HFF-Myc (cell line): ENCODE measurements at regions not wholly inside any gene's neighbourhood (a gene's known extent, or its start where the extent isn't known, plus 50 kb on each side); places are given as distances from the start of the nearest gene placed in this dataset.

Experiments
- DNase-seq: peaks from one replicate; pipeline ENCODE4 v3.0.0-alpha.2; 2011; ENCODE audit warnings: low read depth; ENCODE audit errors: extremely low read depth
- H3K4me3 ChIP-seq: replicated peaks from 2 replicates; pipeline ENCODE4 v1.5.1; 2011; ENCODE audit warnings: low read depth, mild to moderate bottlenecking, control low read depth, low read length
- TF ChIP-seq, protein P1 (sequence below): IDR thresholded peaks from 2 replicates; pipeline ENCODE4 v1.5.1; 2012; ENCODE audit warnings: mild to moderate bottlenecking, low read depth, low read length, control low read depth; ENCODE audit errors: missing control alignments

GRCh38 chr6:130565696-130566095 lies 199.9 kb downstream of the TMEM200A start:
- TF ChIP-seq, protein P1, sequence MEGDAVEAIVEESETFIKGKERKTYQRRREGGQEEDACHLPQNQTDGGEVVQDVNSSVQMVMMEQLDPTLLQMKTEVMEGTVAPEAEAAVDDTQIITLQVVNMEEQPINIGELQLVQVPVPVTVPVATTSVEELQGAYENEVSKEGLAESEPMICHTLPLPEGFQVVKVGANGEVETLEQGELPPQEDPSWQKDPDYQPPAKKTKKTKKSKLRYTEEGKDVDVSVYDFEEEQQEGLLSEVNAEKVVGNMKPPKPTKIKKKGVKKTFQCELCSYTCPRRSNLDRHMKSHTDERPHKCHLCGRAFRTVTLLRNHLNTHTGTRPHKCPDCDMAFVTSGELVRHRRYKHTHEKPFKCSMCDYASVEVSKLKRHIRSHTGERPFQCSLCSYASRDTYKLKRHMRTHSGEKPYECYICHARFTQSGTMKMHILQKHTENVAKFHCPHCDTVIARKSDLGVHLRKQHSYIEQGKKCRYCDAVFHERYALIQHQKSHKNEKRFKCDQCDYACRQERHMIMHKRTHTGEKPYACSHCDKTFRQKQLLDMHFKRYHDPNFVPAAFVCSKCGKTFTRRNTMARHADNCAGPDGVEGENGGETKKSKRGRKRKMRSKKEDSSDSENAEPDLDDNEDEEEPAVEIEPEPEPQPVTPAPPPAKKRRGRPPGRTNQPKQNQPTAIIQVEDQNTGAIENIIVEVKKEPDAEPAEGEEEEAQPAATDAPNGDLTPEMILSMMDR: no peak
- H3K4me3 ChIP-seq: no peak overlapping the region
- DNase-seq: no peak

DNA sequence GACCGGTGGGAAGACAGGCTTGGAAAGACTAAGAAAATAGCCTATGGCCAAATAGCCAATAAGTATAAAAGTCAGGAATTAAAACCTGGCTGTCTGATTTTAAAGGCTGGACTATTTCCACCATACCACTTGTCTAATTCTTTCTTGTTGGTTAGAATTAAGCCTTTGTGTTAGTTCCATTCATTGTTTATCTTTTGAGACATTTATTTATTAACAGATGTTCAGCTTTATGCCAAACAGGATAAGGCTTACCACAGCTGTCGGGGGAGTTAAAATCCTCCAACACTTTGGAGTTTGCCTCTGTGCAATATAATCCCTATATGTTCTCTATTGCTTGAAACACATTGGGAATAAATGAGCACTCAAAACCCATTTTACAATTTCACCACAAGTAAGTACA lies 208.3 kb downstream of the TMEM200A start:
- peak; percentile 20 for DNase-seq
- TF ChIP-seq, protein P1: no peak
- H3K4me3 ChIP-seq: no peak overlapping the region

DNA sequence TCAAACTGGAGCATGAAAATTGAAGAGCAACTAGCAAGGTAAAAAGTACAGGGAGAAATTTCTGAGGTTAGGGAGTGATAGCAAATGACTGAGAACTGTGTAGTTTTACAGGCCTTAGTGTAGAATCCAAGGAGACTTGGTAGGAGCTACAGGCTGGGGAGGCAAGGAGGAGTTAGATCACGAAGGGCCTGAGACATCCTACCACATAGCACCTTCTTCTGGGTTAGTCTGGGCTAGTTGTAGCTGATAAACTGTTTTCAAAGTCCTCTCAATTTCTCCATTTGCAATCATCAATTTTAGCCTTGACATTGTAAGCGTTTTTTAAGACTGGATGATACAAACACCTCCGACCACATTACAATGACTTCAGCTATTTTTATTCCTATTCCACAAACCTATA lies 209.7 kb downstream of the TMEM200A start:
- no peak for DNase-seq
- H3K4me3 ChIP-seq: no peak overlapping the region
- TF ChIP-seq, protein P1: no peak

GRCh38 chr6:130575971-130576370 lies 210.2 kb downstream of the TMEM200A start:
- TF ChIP-seq, protein P1: no peak
- H3K4me3 ChIP-seq: no peak overlapping the region
- DNase-seq: no peak

GRCh38 chr6:130577178-130577919 lies 211.5 kb downstream of the TMEM200A start:
- TF ChIP-seq, protein P1: no peak
- H3K4me3 ChIP-seq: no peak overlapping the region

DNA sequence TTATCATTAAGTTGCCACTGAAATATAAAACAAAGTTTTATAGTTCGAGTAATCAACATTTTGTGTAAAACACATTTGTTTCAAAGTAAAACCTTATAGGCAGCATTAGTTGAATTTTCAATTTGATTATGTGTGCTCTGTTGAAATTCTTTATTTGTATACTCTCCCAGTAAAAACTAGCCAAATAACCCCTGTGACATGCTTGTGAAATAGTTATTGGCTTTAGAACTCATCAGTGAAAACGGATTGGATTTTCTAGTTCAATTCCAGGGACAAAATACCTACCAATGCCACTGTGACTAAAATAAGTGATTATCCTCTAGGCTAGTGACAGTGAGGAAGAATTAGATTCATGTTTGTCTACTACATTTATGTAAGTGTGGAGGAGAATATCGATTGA lies 212.9 kb downstream of the TMEM200A start:
- TF ChIP-seq, protein P1: no peak
- H3K4me3 ChIP-seq: no peak overlapping the region
- DNase-seq: no peak

More at GRCh38 chr6:130577178-130577919, 211.5 kb downstream of the TMEM200A start:
- no peak for DNase-seq

- TF ChIP-seq, protein P1: no peak
- no peak for DNase-seq
- no peak overlapping the region for H3K4me3 ChIP-seq
Measured at GRCh38 chr6:130583268-130583667, 217.5 kb downstream of the TMEM200A start.
